ENCODE measurements at regions not wholly inside any gene's neighbourhood (a gene's known extent, or its start where the extent isn't known, plus 50 kb on each side); places are given as distances from the start of the nearest gene placed in this dataset.

DNA sequence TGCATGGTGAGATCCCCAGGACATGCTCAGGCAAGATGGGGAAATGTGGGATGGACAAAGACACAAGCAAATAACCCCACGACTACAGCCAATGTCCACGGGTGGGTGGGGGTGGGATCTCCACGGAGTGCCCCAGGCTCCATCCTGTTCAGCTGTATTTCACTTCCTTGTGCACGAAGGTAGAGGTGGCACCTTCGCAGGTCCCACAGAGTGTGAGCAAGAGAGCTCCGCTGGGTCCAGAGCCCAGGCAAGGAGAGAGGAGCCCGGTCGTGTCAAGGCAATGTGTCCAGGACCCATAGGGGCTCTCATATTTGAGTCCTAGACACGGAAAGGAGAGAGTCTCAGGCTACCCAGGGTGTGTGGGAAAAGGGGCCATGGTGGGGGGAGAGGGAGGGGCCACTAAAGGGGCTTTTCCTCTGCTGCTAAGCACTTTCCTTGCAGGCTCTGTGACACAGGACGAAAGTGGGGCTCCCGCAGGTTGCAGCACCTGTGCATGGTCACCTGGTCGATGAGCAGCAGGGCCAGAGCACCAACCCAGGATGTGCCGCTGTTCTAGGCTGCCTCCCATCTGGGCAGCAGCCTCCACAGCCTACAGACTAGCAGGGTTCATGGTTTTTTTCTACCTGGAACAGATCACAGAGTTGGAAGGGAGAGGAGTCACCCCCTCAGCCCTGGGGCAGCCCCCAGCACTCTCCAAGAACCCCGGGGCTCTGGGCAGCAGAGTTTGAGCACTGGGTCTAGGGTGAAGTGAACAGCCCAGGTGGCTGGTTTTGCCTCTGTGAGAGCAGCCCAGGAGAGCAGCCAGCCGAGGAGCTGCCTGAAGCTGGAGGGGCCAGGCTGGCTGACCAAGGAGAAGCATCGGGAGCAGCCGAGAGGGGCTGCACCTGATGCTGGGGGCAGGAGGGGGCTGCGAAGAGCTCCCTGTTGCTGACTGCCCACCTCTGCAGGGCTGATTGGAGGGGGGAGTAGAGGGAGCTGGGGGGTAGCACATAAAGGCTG lies 100.7 kb upstream of the MVB12B start:
- DNase-seq: no peak

DNA sequence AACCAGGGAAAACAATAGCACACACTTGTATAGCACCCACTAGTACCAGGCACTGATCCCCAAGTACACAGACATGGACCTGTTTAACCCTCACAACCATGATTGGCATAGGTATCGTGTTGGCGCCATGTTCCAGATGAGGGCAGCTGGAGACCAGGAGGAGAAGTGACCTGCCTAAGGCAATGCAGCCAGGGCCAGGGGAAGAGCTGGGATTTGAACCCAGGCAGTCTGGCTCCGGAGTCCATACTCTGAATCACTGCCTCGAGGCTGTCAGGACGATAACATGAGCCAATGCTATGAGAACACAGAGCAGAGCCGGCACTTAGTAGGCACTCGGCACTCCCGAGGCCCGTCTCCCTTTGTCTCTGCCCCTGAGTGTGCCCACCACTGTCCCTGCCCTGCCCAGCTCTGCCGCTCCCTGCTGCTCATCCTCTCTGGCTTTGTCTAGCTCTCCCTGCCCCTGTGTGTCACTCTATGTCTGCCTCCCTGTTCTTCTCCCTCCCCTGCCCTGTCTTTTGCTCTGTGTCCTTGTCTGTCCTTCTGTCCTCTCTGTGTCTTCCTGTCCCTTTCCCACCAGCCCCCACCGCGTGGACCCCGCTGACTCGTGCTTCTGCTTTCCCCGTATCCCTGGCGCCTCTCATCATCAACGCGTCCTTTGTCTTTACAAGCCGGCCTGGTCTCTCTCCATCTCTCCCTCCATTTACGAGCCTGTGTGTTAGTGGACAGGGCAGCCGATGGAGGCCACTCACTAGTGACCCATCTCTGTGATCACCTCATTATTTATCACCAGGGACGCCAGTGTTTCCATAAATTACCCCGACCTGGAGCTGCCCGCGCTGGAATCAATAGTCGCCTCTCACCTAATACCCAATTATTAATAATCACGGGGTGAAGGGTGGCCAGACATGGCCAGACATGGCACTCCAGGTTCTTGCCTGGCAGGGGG lies 99.4 kb upstream of the MVB12B start:
- DNase-seq: no peak

DNA sequence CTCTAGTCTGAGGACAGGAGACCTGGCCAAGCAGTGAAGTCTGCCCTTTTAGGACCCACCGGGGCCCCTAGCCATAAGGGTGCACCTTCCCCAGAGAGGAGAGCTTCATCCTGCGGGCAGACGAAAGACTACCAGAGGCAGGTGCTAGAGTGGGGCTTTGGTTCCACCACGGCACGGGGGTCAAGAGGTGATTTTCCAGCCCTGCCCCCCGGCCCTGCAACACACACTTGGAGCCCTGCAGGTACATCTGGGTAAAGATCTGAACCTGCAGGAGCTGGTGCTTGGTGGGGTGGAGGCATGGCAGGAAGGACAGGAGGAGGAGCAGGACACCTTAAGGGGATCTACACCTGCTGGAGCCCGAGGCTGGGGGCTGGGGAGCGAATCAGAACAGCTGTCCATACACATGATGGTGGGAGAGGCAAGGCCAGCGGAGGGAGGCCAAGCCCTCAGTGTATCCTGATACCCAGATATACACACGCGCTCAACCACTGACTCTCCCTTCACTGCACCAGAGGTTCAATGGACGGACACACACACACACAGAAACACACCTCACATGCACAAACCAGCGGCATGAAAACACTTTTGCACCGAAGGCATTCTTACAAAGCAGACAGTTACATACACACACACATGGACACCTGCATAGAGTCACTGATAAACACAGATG lies 98.4 kb upstream of the MVB12B start:
- no peak for DNase-seq

DNA sequence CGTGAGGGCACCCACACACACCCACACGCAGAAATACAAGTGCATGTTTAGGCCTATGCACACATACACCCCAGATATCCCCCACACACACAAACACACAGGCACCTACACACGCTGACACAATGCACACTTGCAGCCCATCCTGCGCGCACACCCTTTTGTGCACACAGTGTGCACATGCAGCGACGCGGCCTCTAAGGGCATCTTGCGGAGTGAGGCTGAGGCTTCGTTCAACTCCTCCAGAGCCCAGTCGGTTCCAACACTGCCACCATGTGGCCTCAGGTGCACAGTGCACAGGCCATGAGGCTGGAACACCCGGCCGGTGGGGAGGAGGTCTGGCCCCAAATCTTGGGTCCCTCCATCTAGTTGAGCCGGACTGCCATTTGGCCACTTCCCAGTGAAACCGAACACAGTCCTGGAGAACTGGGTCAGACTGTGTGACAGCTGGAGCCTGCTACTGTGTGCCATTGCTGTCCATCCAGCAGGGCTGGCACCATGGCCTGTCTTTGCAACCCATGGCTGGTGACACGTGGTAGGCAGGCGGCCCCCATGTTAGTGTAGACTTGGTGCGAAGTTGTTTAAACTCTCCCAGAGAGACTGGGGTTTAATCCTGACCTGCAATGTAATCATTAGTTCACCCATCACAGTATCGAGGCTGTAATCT lies 97.7 kb upstream of the MVB12B start:
- DNase-seq: peak; percentile 55

DNA sequence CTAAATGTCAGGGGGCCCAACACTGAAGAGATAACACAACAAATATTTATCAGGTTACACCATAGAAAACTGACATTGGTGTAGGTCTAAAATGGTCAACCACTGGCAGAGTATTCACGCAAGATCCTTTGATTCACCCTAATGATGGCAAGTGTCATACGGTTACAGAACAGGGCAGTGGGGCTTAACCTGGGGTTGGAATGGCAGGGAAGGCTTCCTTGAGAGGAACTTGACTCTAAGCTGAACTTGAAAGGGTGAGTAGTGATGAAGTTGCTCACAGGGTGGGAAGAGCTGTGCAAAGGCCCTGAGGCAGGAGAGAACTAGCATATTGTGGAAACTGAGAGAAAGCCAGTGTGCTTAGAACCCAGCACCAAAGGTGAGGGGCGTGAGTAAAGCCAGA lies 97.1 kb upstream of the MVB12B start:
- DNase-seq: no peak

DNA sequence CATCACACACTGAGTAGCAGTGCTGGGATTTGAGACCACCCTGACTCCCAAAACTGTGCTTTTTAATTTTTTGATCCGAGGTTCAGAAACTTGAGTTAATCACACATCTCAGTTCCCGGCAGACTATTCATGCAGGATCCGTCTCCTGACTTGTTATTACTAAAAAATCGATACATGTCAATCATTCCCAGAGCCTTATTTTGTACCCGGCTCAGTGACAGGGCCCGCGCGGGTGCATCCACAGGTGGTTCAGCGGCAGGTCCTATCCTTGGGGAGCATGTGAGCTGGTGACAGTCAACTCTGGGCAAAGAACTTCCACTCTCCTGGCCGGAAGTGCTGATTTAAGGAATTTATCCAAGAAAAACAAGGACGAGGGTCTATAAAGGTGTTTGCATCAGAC lies 95.9 kb upstream of the MVB12B start:
- DNase-seq: no peak

DNA sequence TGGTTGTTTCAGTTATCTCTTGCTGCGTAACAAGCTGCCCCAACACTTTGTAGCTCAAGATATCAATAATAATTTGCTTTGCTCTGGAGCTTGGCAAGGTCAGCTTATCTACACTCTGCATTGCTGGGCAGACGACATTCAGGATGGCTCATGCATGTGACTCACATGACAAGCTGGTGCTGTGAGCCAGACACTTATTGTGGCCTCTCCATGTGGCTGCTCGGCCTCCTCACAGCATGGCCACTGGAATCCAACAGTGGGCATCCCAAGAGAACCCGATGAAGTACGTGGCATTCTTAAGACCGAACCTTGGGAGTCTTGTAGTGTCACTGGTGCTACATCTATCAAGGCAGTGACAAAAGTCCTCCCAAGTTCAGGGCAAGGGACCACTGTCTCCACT lies 94.2 kb upstream of the MVB12B start:
- no peak for DNase-seq

DNA sequence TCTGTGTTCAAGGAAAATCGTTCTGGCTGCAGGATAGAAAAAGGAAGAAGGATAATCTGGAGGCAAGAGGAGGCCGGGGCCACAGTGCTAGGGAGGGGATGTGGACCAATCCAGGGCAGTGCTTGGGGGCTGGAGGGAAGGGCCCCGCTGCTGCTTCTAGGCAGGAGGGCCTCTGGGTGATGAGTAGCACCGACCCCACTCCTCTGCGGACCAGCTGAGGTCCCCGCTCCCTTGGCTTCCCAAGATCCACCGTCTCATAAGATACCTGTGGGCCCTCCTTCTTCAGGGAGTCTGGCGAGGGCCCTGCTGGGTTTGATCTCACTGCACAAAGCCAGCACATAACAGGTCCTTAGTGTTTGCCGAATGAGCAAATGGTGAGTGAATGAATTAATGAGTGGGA lies 93.5 kb upstream of the MVB12B start:
- DNase-seq: no peak

DNA sequence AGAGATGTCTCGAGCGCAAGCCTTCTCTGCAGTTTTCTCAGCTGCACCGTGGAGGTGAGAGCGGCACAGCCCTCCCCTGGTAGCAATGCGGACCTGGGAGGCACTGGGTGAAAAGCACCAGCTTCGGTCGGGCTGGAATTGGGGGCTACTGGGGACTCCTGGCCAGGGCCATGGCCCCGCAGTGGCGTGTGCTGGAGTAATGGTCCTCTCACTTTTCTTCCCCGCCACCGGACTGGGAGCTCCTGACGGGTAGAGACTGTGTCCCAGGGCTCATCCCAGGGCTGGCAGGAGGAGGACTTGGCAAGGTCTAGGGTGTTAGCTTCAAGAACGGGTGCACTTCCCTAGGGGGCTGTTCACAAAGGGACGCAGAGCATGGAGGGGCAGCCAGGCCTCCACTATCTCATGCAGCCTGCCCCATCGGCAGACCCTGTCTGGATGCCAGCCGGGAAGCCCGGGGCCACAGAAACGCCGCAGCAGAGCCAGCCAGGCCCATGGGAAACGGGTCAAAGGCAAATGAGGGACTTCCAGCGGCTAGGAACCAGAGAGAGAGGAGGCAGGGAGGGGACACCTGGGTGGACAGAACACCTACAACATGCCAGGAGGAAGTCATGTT lies 92.6 kb upstream of the MVB12B start:
- no peak for DNase-seq

DNA sequence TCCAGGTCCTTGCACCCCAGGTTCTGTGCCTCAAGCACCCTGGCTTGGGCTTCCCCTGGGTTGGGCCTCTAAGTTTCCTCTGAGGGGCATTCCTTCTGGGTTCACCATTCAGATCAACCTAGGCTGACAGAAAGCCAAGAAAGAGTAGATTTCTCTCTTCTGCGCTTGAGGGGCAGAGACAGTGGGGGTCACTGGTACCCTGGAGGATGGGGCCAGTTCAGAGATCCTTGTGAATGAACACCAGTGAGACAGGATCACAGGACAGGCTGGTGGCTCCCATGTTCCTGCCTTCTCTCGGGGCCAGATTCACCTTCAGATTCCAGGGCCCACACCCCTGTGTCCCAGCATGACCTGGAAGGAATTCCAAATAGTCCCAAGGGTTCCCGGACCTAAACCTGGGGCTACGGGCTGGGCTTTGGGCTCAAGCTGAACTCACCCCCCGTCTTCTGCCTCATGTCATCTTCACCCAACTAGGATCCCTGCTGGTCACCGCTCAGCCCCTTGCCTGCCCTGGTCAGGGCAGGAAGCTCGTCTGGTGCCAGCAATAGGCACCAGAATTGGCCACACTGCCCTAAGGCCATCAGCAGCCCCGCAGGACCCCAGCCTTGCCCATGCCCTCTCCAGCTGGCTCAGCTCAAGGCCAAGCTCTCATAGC lies 91.8 kb upstream of the MVB12B start:
- no peak for DNase-seq

DNA sequence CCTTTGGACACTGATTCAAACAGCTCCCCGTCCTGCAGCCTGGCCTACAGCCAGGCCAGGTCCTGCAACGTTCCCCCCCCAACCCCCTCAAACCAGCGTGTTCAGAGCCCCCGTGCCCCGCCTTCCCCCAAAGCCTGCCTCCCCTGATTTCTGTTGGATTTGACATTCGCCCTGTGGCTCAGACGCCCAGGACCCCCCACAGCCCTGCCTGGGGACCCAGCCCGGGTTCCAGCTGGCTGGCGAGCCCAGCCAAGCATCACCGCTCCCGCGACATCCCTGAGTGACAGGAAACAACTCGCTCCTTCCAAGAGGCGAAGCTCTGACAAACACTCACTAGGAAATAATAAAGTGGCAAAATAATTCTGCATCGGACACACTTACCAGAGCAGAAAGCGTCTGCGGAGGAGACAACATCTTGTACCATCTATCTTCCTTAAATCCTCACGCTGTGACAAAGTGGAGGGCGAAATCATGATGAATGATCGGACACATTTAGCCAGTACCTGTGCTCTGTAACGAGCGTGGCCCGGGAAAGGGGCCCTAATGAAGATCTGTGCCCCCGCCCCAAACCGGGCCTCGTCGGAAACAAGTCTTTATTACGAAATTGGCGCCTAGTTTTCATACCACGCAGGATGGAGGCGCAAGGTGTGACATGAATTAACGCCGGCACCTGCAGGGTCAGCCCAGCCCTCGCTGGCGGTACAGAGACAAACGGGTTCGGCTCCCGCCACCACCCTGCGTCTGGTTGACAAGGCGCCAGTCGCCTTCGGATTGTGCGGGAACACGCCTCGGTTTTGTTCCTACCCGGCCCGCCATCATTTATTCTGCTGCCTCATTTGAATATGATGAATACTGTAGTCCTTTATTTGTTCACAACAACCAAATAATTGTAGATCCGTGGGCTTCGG lies 91.0 kb upstream of the MVB12B start:
- no peak for DNase-seq

DNA sequence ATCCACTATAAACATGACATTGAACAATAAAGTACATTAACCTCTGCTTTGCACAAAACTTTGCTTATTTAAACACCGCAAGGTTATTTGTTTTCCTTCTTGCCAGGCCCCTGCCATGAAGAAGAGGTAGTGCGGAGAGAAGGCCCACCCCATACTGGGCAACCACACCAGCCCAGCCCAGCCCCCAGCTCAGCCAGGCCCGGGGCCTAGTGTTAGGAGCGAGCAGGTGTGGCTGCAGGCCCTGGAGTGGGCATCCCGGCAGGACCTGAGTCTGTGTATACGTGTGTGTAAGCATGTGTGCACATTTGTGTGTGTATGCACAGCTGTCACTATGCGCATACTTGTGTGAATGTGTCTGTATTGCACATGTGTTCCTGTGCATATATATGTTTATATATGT lies 90.4 kb upstream of the MVB12B start:
- no peak for DNase-seq

DNA sequence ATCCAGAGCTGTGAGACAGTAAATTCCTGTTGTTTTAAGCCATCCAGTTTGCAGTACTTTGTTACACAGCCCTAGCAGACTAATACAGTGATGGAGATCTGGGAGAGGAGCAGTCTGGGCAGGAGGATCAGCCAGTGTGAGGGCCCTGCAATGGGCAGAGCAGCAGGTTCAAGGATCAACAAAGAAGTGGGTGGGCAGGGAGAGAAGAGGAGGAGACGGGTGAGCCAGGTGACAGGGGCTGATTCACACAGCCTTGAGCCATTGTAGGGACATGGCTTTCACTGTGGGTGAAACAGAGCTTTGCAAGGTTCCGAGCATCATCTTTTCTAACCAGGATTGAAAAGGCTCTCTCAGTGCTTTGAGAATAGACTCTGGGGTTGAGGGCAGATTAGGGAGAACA lies 88.2 kb upstream of the MVB12B start:
- no peak for DNase-seq

DNA sequence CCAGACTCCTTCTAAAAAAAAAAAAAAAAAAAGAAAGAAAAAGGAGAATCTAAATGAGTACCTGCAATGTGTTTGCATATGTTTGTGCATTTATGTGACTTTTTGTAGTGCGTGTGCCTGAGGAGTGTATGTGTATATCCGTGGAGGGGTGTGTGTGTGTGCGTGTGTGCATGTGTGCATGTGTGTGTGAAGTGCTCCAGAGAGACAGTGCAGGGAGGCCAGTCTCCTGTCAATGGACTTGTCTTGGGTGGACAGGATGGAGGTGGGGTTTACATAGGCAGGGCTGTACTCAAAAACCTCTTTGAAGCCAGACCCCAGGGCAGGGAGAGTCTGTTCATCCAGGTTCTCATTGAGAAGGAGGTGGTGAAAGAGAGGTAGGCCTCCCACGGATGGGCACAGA lies 87.1 kb upstream of the MVB12B start:
- no peak for DNase-seq

DNA sequence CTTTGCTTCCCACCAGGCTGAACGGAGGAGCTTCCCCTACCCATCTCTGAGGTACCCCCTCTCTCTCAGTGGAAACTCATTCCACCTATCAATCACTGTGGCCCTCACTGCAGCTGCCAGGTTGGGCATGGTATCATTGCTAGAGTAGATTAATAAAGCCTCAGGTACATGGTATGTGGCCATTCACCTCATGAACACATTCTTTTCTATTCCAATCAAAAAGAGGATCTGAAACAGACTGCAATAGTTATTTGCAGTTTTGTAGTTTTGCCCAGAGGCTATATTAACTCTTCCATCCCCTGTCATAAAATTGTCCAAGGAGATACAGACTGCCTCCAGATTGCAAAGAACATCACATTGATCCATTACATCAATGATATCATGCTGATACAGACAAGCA lies 85.8 kb upstream of the MVB12B start:
- no peak for DNase-seq

DNA sequence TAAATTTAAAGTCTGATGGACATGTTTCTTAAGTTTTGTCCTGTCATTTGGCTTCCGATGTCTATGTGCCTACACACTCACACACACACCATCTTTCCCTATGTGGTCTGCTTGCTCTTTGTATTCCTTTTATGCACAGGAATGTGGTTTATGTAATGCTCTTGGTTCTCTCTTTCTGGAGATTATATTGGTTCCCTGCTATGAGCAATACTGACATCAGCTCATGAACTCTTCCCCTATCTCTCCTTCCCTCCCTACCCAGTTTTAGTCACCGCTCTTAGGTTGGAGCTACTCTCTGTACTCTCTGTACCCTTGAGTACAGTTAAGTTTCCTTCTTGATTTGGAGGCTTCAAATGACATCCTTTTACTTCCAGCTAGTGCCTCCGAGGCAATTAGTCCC lies 77.9 kb upstream of the MVB12B start:
- DNase-seq: no peak

DNA sequence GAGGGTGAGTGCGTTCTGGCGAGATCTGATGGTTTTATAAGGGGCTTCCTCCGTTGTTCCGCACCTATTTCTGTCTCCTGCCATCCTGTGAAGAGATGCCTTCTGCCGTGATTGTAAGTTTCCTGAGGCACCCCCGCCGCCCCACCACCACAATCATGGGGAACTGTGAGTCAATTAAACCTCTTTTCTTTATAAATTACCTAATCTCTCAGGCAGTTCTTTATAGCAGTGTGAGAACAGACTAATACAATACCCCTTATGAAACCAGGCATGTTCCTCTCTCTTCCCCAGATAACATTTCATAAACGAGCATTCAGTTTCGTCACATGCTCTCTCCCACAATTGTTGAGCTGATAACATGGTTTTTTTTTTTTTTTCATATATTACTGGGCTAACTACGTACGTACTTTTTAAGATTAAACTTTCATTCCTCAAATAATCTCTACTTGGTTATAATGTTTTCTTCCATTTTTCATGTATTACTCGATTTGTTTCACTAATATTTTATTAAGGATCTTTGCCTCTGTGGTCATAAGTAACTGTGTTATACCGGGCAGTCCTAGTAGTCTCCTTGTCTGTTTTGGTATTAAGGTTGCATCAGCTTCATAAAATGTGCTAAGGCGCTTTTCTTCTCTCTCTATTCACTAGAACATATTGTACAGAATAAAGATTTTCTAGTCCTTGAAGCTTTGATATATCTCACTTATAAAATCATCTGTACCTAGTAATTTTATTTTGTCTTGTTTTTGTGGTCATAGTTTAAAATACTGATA lies 64.9 kb upstream of the MVB12B start:
- DNase-seq: no peak

DNA sequence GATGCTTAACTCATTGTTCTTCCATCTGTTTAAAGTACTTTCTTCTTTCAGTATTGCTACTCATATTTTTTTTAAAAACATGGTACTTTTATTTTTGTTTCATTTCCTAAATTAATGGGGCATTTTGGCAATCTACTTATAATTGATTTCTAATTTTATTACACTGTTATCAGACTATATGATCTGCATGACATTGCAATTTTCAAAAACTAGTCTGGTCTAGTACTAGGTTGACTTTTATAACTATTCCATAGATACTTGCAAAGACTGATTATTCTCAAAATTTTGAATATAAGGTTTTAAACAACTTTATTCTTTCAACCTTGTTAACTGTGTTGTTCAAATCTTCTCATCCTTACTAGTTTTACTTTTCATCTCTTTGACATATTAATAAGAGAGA lies 63.9 kb upstream of the MVB12B start:
- no peak for DNase-seq

DNA sequence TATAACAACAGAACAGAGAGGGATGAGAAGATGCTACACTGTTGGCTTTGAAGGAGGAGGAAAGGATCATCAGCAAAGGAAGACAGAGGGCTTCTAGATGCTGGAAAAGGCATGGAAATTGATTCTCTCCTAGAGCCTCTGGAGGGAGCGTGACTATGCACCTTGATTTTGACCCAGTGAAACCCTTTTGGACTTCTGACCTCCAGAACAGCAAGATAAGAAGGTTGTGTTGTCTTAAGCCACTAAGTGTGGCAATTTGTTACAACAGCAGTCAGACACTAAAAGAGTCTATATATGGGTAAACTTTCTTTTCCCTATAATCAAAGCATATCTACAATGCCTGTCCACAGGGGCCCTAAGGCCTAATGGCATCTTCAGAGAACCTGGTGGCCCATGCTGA lies 56.1 kb upstream of the MVB12B start:
- no peak for DNase-seq
